Cardiac septum (tissue), 1 donor: ENCODE measurements at regions not wholly inside any gene's neighbourhood (a gene's known extent, or its start where the extent isn't known, plus 50 kb on each side); places are given as distances from the start of the nearest gene placed in this dataset.

Source experiments
- DNase-seq: peaks from one replicate; pipeline ENCODE4 v3.0.0-alpha.2; 2020; ENCODE audit warnings: low spot score
- intact Hi-C: fragments of 100-400 bp; cut with DNase I; formaldehyde crosslinking; loops from one replicate; pipeline ENCODE4 v1.14.0; 2022
- donor health status: DM: no; HTN: no; CAD: no.

DNA sequence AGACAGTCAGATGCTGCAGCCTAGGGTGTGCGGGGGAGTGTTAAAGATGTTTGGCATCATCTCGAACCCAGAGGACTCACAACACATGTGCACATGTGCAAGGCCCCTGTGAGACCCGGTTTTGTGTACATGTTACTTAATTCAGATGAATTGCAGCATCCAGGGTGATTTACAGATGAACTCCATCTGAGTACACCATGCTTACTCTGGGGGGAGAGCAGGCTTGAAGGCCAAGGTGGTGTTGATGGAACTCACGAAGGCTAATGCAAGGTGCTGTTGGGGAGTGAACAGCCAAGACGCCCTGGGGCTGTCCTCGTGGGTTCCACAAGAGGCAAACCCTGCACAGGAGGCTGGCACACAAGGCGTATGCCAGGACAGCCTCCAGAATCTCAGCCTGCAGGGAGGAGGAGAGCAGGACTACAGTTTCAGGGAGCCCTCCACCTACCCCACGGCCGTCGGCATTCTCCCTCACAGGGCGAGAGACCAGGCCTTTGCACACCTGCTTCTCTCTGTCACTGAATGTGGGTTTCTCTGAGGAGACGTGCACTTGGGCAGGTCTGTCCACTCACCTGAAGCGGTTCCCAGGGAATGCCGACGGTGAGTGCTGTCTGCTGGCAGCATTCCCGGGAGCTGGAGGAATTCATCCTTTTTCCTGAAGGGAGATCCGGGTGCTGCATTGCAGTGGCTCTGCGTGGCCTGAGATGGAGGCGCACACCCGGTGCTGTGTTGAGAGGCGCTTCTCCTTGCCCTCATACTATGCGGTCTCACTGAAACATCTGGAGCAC is 178.5 kb upstream of the RNF32 start:
- DNase-seq: peak; percentile 64

GRCh38 chr7:156460858-156461627 is 179.5 kb upstream of the RNF32 start:
- DNase-seq: peak; percentile 44
- intact Hi-C loops: no loop called here

More for the DNA sequence above, 178.5 kb upstream of the RNF32 start:
- intact Hi-C loops: no loop called here

DNA sequence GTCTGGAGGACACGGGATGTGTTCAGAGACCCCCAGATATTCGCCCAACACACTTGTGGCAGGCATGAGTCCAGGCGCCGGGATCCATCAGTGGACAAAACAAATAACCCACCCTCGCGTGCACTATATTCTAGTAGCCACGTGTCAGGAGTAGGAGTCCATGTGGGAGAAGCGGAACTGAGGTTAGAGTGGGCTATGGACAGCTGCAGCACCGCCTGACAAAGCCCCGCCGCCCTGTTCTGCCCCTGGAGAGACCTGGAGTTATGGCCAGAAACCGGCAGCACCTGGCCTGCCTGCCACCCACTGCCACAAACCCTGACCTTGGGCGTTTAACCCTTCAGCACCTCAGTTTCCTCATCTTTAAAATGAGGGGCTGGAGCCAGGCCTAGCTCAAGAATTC is 181.0 kb upstream of the RNF32 start:
- intact Hi-C loops: no loop called here
- peak; percentile 55 for DNase-seq

- intact Hi-C loops: no loop called here
- no peak for DNase-seq
Measured at GRCh38 chr7:156459067-156459466, 181.5 kb upstream of the RNF32 start.

GRCh38 chr7:156458011-156458410 is 182.6 kb upstream of the RNF32 start:
- peak; percentile 69 for DNase-seq
- intact Hi-C loops: no loop called here

DNA sequence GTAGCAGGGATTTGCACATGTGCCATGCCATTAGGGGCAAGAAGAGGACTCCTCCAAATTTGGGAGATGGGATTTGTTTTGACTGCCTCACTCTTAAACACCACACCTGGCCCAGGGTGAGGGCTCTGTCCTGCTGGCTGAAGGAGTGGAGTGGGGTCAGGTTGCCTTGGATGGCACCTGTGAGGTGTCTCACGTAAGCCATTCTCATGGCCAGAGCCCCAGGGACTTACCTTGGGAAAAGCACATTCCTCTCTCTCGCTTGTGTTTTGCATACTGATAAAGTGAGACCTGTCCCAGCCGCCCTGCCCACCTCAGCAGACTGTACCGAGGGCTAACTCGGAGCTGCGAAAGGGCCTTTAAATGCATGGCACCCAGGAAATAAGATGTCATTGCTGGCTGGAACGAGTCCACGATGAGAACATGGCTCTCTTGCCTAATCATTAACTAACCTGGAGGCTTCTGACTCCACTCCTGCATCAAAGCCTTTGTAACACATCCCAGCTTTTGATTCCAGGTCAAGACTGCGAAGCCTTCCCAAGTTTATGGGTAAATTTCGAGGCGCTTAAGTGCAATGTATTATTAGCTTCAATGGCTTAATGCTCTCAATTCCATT is 184.0 kb upstream of the RNF32 start:
- DNase-seq: peak; percentile 29
- intact Hi-C loops: no loop called here

DNA sequence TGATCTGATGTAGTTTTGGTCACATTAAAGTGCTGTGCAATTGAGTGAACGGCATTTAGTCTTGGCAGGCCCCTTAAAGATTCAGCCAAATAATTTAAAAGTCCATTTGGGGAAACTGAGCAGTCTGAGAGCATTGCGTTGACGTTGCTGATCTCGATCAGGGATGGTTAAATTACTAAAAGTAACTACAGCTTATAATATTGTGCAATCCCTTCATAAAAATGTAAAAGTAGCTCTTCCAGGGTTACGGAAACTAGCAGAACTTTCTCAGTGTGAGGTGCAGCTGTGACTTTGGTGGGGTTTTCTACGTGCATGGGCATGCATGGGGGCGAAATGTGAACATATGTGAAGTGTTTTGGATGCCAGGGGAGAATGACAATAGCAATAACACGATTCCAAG is 184.5 kb upstream of the RNF32 start:
- intact Hi-C loops: no loop called here
- DNase-seq: no peak

- DNase-seq: peak; percentile 60
- intact Hi-C loops: no loop called here
Measured at GRCh38 chr7:156450473-156450872, 190.1 kb upstream of the RNF32 start.

GRCh38 chr7:156448918-156449317 is 191.7 kb upstream of the RNF32 start:
- no peak for DNase-seq
- intact Hi-C loops: no loop called here

- peak; percentile 29 for DNase-seq
- intact Hi-C loops: no loop called here
Measured at GRCh38 chr7:156446990-156447389, 193.6 kb upstream of the RNF32 start.

- intact Hi-C loops: no loop called here
Measured at GRCh38 chr7:156445997-156446761, 194.4 kb upstream of the RNF32 start.

DNA sequence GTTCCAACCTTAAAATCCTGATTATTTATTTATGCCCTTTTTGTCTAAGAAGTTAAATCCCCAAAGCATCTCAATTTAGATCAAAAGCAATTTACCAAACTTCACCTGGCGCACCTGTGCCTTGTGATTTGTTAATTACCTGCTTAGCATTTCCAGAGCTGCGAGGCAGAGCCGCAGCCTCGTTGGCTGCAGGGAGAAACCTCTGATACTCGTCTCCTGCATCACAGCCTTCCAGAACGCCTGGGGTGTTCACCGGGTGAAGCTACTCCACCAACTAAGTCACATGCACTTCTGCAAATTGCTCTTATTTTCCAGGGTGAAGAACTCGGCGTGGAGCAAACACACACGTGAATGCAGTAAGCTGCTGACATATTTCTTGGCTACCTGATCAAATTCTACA is 198.1 kb upstream of the RNF32 start:
- intact Hi-C loops: no loop called here
- DNase-seq: no peak

More at GRCh38 chr7:156445997-156446761, 194.4 kb upstream of the RNF32 start:
- peak; percentile 39 for DNase-seq

GRCh38 chr7:156440456-156440855 is 200.1 kb upstream of the RNF32 start:
- no peak for DNase-seq
- intact Hi-C loops: no loop called here

DNA sequence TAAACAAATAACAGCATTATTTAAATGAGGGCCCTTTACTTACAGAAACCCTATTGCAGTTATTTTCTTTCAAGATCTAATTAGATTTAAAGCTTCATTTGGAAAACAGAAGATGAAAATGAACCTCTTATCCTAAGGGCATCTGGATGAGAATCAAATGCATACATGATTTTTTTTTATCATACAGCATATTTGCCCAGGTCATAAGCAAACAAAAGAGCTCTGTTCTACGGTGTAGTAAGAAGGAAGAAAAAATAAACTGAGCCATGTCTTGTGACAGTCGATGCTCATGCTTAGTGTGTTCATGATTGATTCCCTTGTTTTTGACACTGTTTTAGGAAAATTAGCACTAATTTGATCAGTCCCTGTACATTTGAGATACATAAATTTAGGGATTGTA is 202.6 kb upstream of the RNF32 start:
- DNase-seq: no peak
- intact Hi-C loops: no loop called here

DNA sequence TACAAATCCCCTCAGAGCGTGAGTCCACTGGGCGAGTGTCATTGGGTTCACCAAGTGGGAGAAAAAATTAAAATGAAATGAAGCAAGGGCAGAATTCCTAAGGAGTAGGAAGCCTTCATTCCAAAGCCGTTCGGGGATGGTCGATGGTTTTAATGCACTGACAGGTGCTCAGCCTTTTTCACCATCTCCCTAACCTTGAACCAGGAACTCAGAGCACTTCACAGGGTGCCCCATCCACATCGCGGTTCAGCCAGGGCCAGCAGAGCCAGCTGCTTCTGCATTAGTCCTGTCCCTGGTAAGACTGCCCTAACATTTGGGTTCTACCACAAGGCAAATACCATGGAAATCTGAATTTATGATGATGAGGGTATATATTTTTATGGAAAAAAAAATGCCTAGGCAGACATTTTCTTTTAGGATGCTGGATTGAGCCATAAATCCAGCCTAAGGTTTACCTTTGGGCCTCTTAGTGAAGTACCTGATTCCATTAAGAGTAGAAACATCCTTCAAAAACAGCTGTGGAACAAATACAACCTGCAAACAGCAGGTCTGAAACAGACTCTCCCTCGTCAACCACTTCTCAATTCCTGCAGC is 203.5 kb upstream of the RNF32 start:
- DNase-seq: no peak
- intact Hi-C loops: no loop called here

DNA sequence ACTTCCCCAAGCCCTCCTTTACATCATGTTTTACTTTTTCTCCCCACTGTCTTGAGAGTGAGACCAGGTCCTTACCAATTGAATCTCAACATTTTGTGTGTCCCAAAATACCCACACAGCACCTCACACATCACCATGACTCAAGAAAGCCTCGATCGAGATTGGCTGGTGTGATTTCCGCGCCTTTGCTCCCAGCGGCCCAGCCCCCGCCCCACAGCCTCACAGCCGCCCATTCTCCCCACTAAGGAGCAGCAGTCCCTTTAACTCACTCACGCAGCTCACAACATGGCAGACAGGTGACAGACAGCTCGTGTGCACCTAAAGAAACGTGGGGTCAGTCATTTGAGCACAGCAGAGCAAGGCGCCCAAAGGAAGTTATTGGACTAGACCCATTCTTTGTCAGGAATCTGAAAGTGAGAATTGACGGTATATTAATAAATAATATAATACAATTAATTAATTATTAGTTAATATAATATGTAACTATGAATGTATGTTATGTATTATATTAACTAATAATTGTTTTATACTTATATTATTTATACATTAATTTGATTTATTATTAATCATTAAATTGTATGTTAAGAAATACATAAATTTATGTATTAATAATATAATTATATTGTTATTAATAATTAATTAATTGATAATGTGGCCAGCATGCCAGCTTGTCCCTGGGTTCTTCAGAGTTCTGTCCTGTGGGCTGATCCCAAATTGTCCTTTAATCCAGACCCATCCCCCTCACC is 204.9 kb upstream of the RNF32 start:
- no peak for DNase-seq
- intact Hi-C loops: no loop called here

DNA sequence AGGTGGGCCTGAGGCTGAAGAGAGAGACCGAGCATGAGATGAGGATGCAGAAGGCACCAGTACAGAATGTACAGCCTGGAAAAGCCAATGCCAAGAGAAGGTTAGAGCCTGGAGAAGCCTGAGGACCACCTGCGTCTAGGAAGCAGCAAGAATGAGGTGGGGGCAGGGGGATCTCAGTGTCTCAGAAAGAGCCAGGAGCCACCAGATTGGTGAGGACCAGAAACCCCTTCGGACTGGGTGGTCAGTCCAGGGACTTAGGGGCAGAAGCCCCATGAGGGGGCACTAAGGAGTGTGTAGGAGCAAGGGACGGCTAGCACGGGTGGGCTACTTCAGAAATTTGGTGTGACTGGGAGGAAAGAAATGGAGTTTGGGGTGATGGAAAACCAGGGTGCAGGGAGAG is 205.9 kb upstream of the RNF32 start:
- intact Hi-C loops: no loop called here
- DNase-seq: no peak

GRCh38 chr7:156432018-156432417 is 208.6 kb upstream of the RNF32 start:
- DNase-seq: no peak
- intact Hi-C loops: no loop called here

- intact Hi-C loops: no loop called here
- no peak for DNase-seq
Measured at GRCh38 chr7:156430109-156430508, 210.5 kb upstream of the RNF32 start.
